Naive thymus-derived CD4-positive, alpha-beta T cell (primary cell): ENCODE measurements at regions not wholly inside any gene's neighbourhood (a gene's known extent, or its start where the extent isn't known, plus 50 kb on each side); places are given as distances from the start of the nearest gene placed in this dataset.

Experiments
- ATAC-seq: fragments of 150-1000 bp; cut with Tn5 transposase; 2 replicates; pipeline ENCODE4 v1.10.0; 2021; ENCODE audit warnings: mild to moderate bottlenecking, moderate library complexity
- CTCF ChIA-PET: fragments of 350-600 bp; sonication (Branson Sonifier 250); formaldehyde crosslinking; loops from one replicate; lab custom pipeline; 2021; ENCODE audit warnings: antibody characterized with exemption; lab: Charles Lee
- POLR2A ChIA-PET: fragments of 350-600 bp; sonication (Branson Sonifier 250); formaldehyde crosslinking; loops from one replicate; lab custom pipeline; 2021; ENCODE audit warnings: antibody characterized with exemption, inconsistent platforms; lab: Charles Lee
- DNase-seq, 9 donors: peaks; one replicate each; pipeline versions ENCODE4 v3.0.0 to v3.0.0-alpha.2; 2020 to 2022; ENCODE audit warnings: mixed read lengths in 1 of 9
- H3K27ac ChIP-seq: one replicate; pipeline ENCODE4 v1.7.0; 2013; ENCODE audit warnings: mild to moderate bottlenecking, low read depth, low read length, moderate library complexity
- H3K27me3 ChIP-seq, 2 donors: one replicate each; pipeline ENCODE4 v1.7.0; 2013; ENCODE audit warnings: low read length in 2 of 2, mild to moderate bottlenecking in 2 of 2, moderate library complexity in 2 of 2; ENCODE audit not compliant: control insufficient read depth in 2 of 2, insufficient read depth in 2 of 2
- H3K36me3 ChIP-seq, 3 experiments: 1 replicate in 2 of 3; 2 replicates in 1 of 3; pipeline ENCODE4 v1.7.0; 2013; ENCODE audit warnings: low read length in 3 of 3, mild to moderate bottlenecking in 3 of 3, moderate library complexity in 1 of 3; ENCODE audit not compliant: insufficient read depth in 3 of 3, control insufficient read depth in 2 of 3
- H3K4me1 ChIP-seq, 2 donors: one replicate each; pipeline ENCODE4 v1.7.0; 2013; ENCODE audit warnings: low read length in 2 of 2, mild to moderate bottlenecking in 2 of 2, moderate library complexity in 1 of 2; ENCODE audit not compliant: control insufficient read depth in 2 of 2, insufficient read depth in 2 of 2
- H3K4me3 ChIP-seq: 2 replicates; pipeline ENCODE4 v1.7.0; 2013; ENCODE audit warnings: mild to moderate bottlenecking, low read length
- H3K9me3 ChIP-seq, 3 experiments: 1 replicate in 2 of 3; 2 replicates in 1 of 3; pipeline ENCODE4 v1.7.0; 2013; ENCODE audit warnings: low read length in 3 of 3; ENCODE audit not compliant: control insufficient read depth in 2 of 3
- H3K27ac Mint-ChIP-seq, 9 donors: one replicate each; pipeline ENCODE4 v1.8.0; 2020 to 2022; ENCODE audit warnings: mixed read lengths in 9 of 9, mild to moderate bottlenecking in 8 of 9, moderate library complexity in 5 of 9, inconsistent platforms in 2 of 9
- H3K27me3 Mint-ChIP-seq, 5 donors: one replicate each; pipeline ENCODE4 v1.8.0; 2021 to 2022; ENCODE audit warnings: mixed read lengths in 5 of 5, mild to moderate bottlenecking in 1 of 5
- H3K36me3 Mint-ChIP-seq, 5 donors: one replicate each; pipeline ENCODE4 v1.8.0; 2020 to 2022; ENCODE audit warnings: mixed read lengths in 5 of 5, mild to moderate bottlenecking in 3 of 5, inconsistent platforms in 1 of 5
- H3K4me1 Mint-ChIP-seq, 7 donors: one replicate each; pipeline ENCODE4 v1.8.0; 2020 to 2022; ENCODE audit warnings: mixed read lengths in 7 of 7, mild to moderate bottlenecking in 3 of 7, inconsistent platforms in 1 of 7
- H3K4me3 Mint-ChIP-seq, 10 donors: one replicate each; pipeline ENCODE4 v1.8.0; 2020 to 2022; ENCODE audit warnings: mild to moderate bottlenecking in 10 of 10, mixed read lengths in 10 of 10, moderate library complexity in 6 of 10, inconsistent platforms in 2 of 10
- H3K9me3 Mint-ChIP-seq, 11 donors: one replicate each; pipeline ENCODE4 v1.8.0; 2020 to 2022; ENCODE audit warnings: mixed read lengths in 11 of 11, mild to moderate bottlenecking in 4 of 11, inconsistent platforms in 1 of 11, moderate library complexity in 1 of 11
- intact Hi-C, 2 donors: fragments of 100-400 bp; cut with micrococcal nuclease; formaldehyde crosslinking; loops; one replicate each; pipeline ENCODE4 v1.15.1; 2023

DNA sequence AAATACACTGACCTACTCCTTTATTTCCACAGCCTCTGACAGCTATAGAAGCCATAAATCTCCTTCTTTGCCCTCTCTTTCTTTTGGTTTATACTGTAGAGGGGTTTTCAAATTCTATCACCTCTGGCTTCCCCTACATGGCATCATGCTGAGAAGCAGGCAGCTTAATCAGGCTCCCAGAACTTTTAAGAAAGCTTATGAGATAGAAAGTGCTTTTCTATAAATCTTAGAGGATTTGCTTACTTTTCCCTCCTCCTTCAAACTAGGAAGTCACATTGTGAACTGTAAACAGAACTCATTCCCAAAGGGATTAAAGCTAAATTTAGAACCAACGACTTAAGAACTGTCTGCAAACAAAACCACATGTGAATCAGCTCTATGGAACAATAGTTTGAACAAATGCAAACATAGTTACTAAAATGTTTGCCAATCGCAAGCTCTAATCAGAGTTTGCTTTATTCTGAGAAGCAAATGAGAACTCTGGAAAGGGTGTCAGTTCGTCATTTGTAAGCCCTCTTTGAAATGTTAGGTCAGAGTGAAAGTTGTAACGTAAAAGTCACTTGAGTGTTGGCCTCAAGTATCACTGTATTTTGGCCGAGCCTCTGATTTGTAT, 344.1 kb downstream of the RFC3 start:
- ATAC-seq (no peak), DNase-seq (no peak)
- H3K27ac Mint-ChIP-seq: no peak overlapping the region
- no peak overlapping the region for H3K4me3 Mint-ChIP-seq
- POLR2A ChIA-PET: no interaction called here
- H3K36me3 Mint-ChIP-seq: no peaks in the 10 kb centered on the region
- peaks cover 0 to 14% (median 2%) of the 10 kb centered on the region in 11 donors for H3K9me3 Mint-ChIP-seq
- Histone ChIP-seq H3K4me3 (no peak overlapping the region), H3K9me3 (no peaks in the 10 kb centered on the region), H3K27ac (no peak overlapping the region), H3K36me3 (no peaks in the 10 kb centered on the region), H3K27me3 (no peaks in the 10 kb centered on the region), H3K4me1 (no peaks in the 10 kb centered on the region)
- peaks cover 12 to 21% (median 18%) of the 10 kb centered on the region in 5 donors for H3K27me3 Mint-ChIP-seq
- peaks cover 0 to 6% (median 0%) of the 10 kb centered on the region in 7 donors for H3K4me1 Mint-ChIP-seq
- intact Hi-C loops: no loop called here
- CTCF ChIA-PET: no interaction called here

DNA sequence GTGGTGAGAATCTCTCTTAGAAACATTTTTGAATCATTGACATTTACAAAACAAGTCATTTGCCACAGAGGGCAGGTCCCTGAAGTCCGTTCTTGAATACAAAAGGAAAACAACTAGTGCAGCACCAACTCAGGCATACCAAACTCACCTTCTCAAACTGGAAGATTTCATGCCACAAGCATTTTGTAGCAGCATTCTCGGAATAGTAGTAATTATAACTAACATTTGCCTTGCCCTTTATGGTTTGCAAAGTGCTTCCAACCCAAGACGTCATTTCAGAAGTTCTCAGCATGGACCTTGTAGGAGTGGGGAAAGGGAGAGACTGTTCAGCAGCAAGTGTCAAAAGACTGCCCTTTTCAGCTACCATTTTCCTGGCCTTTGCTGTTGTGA, 344.6 kb downstream of the RFC3 start:
- Mint-ChIP-seq H3K36me3 (no peaks in the 10 kb centered on the region), H3K9me3 (peaks cover 0 to 14% (median 2%) of the 10 kb centered on the region in 11 donors)

DNA sequence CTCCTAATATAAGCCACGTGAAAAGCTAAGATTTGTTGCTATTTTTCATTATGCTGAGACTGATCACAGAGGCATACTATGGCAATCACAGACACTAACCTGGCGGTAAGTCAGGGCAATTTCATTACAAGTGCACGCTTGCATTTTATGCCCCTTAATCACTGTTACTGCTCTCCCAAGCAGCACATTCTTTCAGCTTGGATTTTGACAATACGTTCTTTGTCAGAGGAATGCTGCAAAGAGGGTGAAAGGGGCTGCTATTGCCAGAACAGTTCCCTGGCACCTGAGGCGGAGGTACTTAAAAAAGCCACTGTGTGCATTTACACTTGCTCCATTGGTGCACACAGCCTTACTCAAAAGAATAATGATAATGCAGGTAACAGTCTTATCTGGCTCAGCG, 346.6 kb downstream of the RFC3 start:
- Mint-ChIP-seq H3K27me3 (peaks cover 4 to 11% (median 8%) of the 10 kb centered on the region in 5 donors), H3K4me1 (no peaks in the 10 kb centered on the region), H3K36me3 (no peaks in the 10 kb centered on the region), H3K27ac (no peak overlapping the region), H3K9me3 (peaks cover 0 to 3% (median 1%) of the 10 kb centered on the region in 11 donors), H3K4me3 (no peak overlapping the region)
- Histone ChIP-seq H3K4me1 (no peaks in the 10 kb centered on the region), H3K27ac (no peak overlapping the region), H3K9me3 (no peaks in the 10 kb centered on the region), H3K4me3 (no peak overlapping the region), H3K27me3 (no peaks in the 10 kb centered on the region), H3K36me3 (no peaks in the 10 kb centered on the region)
- ATAC-seq (no peak), DNase-seq (no peak)
- CTCF ChIA-PET: no interaction called here
- intact Hi-C loops: no loop called here
- POLR2A ChIA-PET: no interaction called here

More for the DNA sequence above, 344.6 kb downstream of the RFC3 start:
- Histone ChIP-seq H3K9me3 (no peaks in the 10 kb centered on the region), H3K27me3 (no peaks in the 10 kb centered on the region), H3K27ac (no peak overlapping the region), H3K36me3 (no peaks in the 10 kb centered on the region), H3K4me1 (no peaks in the 10 kb centered on the region), H3K4me3 (no peak overlapping the region)
- peaks cover 0 to 2% (median 0%) of the 10 kb centered on the region in 7 donors for H3K4me1 Mint-ChIP-seq
- H3K27me3 Mint-ChIP-seq: peaks cover 8 to 17% (median 15%) of the 10 kb centered on the region in 5 donors
- no peak overlapping the region for H3K27ac Mint-ChIP-seq
- ChIA-PET POLR2A (no interaction called here), CTCF (no interaction called here)
- no peak for ATAC-seq
- DNase-seq: no peak
- H3K4me3 Mint-ChIP-seq: no peak overlapping the region
- intact Hi-C loops: no loop called here

DNA sequence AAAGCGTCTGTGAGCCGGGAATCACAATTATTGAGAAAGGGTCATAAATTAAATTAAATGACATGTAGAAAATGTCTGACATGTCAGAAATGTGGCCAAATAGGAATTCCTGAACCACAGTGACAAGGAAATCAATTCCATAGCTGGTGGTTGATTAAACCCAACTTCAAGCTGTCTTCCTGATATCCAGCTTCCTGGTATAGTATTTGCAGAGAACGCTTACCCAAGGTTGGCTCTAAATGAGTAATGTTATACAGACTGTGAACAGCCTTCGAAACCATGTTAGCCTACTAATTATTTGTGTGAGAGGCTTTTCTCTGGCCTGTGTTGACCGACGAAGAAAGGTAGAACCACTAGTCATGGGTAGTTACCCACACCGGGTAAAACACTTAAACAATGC, 347.2 kb downstream of the RFC3 start:
- Histone ChIP-seq H3K4me3 (no peak overlapping the region), H3K36me3 (no peaks in the 10 kb centered on the region), H3K27ac (no peak overlapping the region), H3K9me3 (no peaks in the 10 kb centered on the region), H3K27me3 (no peaks in the 10 kb centered on the region), H3K4me1 (no peaks in the 10 kb centered on the region)
- H3K27me3 Mint-ChIP-seq: peaks cover 0 to 7% (median 4%) of the 10 kb centered on the region in 5 donors
- intact Hi-C loops: no loop called here
- H3K9me3 Mint-ChIP-seq: peaks cover 0 to 3% (median 0%) of the 10 kb centered on the region in 11 donors
- ChIA-PET POLR2A (no interaction called here), CTCF (no interaction called here)
- no peak overlapping the region for H3K27ac Mint-ChIP-seq
- no peaks in the 10 kb centered on the region for H3K36me3 Mint-ChIP-seq
- no peaks in the 10 kb centered on the region for H3K4me1 Mint-ChIP-seq
- no peak overlapping the region for H3K4me3 Mint-ChIP-seq
- ATAC-seq: no peak
- no peak for DNase-seq

DNA sequence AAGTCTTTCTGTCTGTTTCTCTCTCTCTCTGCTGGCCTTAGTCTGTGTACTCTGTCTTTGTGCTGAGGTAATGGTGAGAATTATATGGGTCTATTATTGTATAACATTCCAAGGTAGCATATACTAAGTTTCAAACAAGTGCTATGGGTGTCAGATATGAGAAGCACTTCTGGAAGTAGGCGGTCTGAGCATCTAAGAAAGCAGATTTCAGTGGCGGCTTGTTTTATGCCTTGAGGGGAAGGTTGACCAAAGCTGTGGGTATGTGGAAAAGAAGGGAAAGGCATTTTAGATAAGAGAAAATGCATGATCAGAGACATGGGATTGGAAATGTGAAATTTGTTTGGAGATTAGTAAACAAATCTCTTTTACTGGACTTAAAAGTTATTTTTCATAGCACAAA, 348.5 kb downstream of the RFC3 start:
- POLR2A ChIA-PET: no interaction called here
- Mint-ChIP-seq H3K27me3 (peaks cover 0 to 7% (median 0%) of the 10 kb centered on the region in 5 donors), H3K27ac (no peak overlapping the region), H3K9me3 (peaks cover 0 to 3% (median 0%) of the 10 kb centered on the region in 11 donors), H3K4me1 (no peaks in the 10 kb centered on the region), H3K36me3 (no peaks in the 10 kb centered on the region), H3K4me3 (no peak overlapping the region)
- DNase-seq: no peak
- Histone ChIP-seq H3K4me1 (no peaks in the 10 kb centered on the region), H3K36me3 (no peaks in the 10 kb centered on the region), H3K4me3 (no peak overlapping the region), H3K27ac (no peak overlapping the region), H3K9me3 (no peaks in the 10 kb centered on the region), H3K27me3 (no peaks in the 10 kb centered on the region)
- ATAC-seq: no peak
- CTCF ChIA-PET: no interaction called here
- intact Hi-C loops: no loop called here

DNA sequence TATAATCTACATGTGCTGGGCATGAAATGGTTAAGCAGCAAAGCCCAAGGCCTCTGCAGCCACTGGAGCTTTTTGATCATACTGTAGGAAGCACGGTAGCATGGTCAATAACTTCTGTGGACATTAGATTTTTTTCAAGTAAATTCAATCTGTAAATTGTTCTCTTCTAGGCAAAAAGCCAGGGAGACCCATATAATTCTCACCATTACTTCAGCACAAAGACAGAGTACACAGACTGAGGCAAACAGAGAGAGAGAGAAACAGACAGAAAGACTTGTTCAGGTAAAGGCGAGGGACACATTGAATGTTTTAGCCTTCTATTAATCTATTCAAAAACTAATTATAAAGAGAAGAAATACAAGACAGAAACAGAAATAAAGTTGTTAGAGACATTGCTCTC, 349.4 kb downstream of the RFC3 start:
- intact Hi-C loops: no loop called here
- no peaks in the 10 kb centered on the region for H3K9me3 ChIP-seq
- H3K4me3 ChIP-seq: no peak overlapping the region
- Mint-ChIP-seq H3K4me3 (no peak overlapping the region), H3K4me1 (no peaks in the 10 kb centered on the region), H3K27ac (no peak overlapping the region), H3K27me3 (peaks cover 0 to 7% (median 0%) of the 10 kb centered on the region in 5 donors), H3K9me3 (peaks cover 0 to 8% (median 0%) of the 10 kb centered on the region in 11 donors), H3K36me3 (no peaks in the 10 kb centered on the region)
- DNase-seq (no peak), ATAC-seq (no peak)
- no peaks in the 10 kb centered on the region for H3K27me3 ChIP-seq
- ChIA-PET CTCF (no interaction called here), POLR2A (no interaction called here)
- no peak overlapping the region for H3K27ac ChIP-seq
- no peaks in the 10 kb centered on the region for H3K4me1 ChIP-seq
- H3K36me3 ChIP-seq: no peaks in the 10 kb centered on the region

DNA sequence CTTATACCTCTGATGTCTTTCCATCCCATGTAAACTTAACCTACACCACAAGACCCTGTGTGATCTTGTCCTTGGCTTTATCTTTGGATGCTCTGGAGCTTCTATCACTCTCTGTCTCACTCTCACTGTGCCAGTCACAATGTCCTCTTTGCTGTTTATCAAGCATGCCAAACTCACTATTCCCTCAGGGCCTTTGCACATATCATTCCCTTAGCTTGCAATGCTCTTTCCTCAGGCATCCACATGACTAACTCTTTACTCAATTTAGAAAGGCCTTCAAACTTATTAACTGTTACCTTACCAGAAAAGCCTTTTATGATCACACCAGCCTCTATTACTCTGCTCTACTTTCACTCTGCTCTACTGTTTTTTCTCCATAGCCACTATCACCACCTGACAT, 354.1 kb downstream of the RFC3 start:
- DNase-seq (no peak), ATAC-seq (no peak)
- no peaks in the 10 kb centered on the region for H3K36me3 Mint-ChIP-seq
- intact Hi-C loops: no loop called here
- peaks cover 0 to 10% (median 0%) of the 10 kb centered on the region in 11 donors for H3K9me3 Mint-ChIP-seq
- Histone ChIP-seq H3K4me3 (no peak overlapping the region), H3K4me1 (no peaks in the 10 kb centered on the region), H3K27ac (no peak overlapping the region), H3K36me3 (no peaks in the 10 kb centered on the region), H3K9me3 (no peaks in the 10 kb centered on the region), H3K27me3 (no peaks in the 10 kb centered on the region)
- no peak overlapping the region for H3K27ac Mint-ChIP-seq
- peaks cover 0 to 3% (median 0%) of the 10 kb centered on the region in 5 donors for H3K27me3 Mint-ChIP-seq
- ChIA-PET POLR2A (no interaction called here), CTCF (no interaction called here)
- H3K4me1 Mint-ChIP-seq: no peaks in the 10 kb centered on the region
- H3K4me3 Mint-ChIP-seq: no peak overlapping the region
